ENCODE measurements at regions not wholly inside any gene's neighbourhood (a gene's known extent, or its start where the extent isn't known, plus 50 kb on each side); places are given as distances from the start of the nearest gene placed in this dataset.
A peak's percentile ranks its signal among the peaks of the same experiment; 100 is the strongest.

- Histone ChIP-seq H3K4me2 (ENCODE audit: low read length) (no peak overlapping the region), H3K4me3 (ENCODE audit: low read length) (no peak overlapping the region), H3K4me1 (ENCODE audit: insufficient read depth, low read length) (no peaks in the 10 kb centered on the region), H3K36me3 (ENCODE audit: low read depth, low read length) (no peaks in the 10 kb centered on the region), H3K27ac (ENCODE audit: low read length) (no peak overlapping the region), H3K9me2 (replicated peaks; ENCODE audit: low read length) (no peaks in the 10 kb centered on the region), H3K79me2 (ENCODE audit: low read length) (no peaks in the 10 kb centered on the region), H3K27me3 (ENCODE audit: low read length) (no peaks in the 10 kb centered on the region), H3K9me3 (ENCODE audit: low read length) (peaks cover 26% of the 10 kb centered on the region; the same call in 1 of the 2 replicates), H2AFZ (ENCODE audit: low read length) (no peak overlapping the region), H3F3A (ENCODE audit: low read length, unreplicated experiment) (no peaks in the 10 kb centered on the region), H4K20me1 (ENCODE audit: low read length) (no peaks in the 10 kb centered on the region), H3K9ac (ENCODE audit: low read length) (no peak overlapping the region)
- peak; percentile 38 for DNase-seq
- CTCF ChIA-PET = no interaction called here
- BruUV-seq (replicated peaks) = no TSS peak
- intact Hi-C loops (cut with micrococcal nuclease) = no loop called here
- no peak for TF ChIP-seq EZH2phosphoT487 (IDR thresholded peaks at IDR 0.05; ENCODE audit: borderline replicate concordance, low read length)
- peak; percentile 48; the same call in 1 of the 2 replicates for TF ChIP-seq CTCF (conservative IDR thresholded peaks at IDR 0.05; ENCODE audit: low read depth, low read length)
- TF ChIP-seq EZH2 (IDR thresholded peaks at IDR 0.05; ENCODE audit: low read length, unreplicated experiment) = no peak
- POLR2A ChIA-PET (ENCODE audit: unreplicated experiment) = no interaction called here
- ATAC-seq = no peak
These were observed 474.3 kb upstream of the TOM1L1 start for GRCh38 chr17:54426296-54426886.

GRCh38 chr17:54435966-54436365, 464.7 kb upstream of the TOM1L1 start:
- no peaks in the 10 kb centered on the region for H4K20me1 ChIP-seq (ENCODE audit: low read length)
- ATAC-seq (no peak), DNase-seq (no peak)
- H2AFZ ChIP-seq (ENCODE audit: low read length) = no peak overlapping the region
- no peak overlapping the region for H3K27ac ChIP-seq (ENCODE audit: low read length)
- intact Hi-C loops (cut with micrococcal nuclease) = no loop called here
- H3K9me2 ChIP-seq (replicated peaks; ENCODE audit: low read length) = no peaks in the 10 kb centered on the region
- BruUV-seq (replicated peaks) = no TSS peak
- H3K4me3 ChIP-seq (ENCODE audit: low read length) = no peak overlapping the region
- POLR2A ChIA-PET (ENCODE audit: unreplicated experiment) = no interaction called here
- no peaks in the 10 kb centered on the region for H3K27me3 ChIP-seq (ENCODE audit: low read length)
- H3K36me3 ChIP-seq (ENCODE audit: low read depth, low read length) = no peaks in the 10 kb centered on the region
- H3K9me3 ChIP-seq (ENCODE audit: low read length) = peaks cover 20% of the 10 kb centered on the region
- no peaks in the 10 kb centered on the region for H3F3A ChIP-seq (ENCODE audit: low read length, unreplicated experiment)
- CTCF ChIA-PET = no interaction called here
- no peaks in the 10 kb centered on the region for H3K4me1 ChIP-seq (ENCODE audit: insufficient read depth, low read length)
- no peaks in the 10 kb centered on the region for H3K79me2 ChIP-seq (ENCODE audit: low read length)
- no peak overlapping the region for H3K9ac ChIP-seq (ENCODE audit: low read length)
- no peak for TF ChIP-seq EZH2 (IDR thresholded peaks at IDR 0.05; ENCODE audit: low read length, unreplicated experiment)
- TF ChIP-seq EZH2phosphoT487 (IDR thresholded peaks at IDR 0.05; ENCODE audit: borderline replicate concordance, low read length) = no peak
- TF ChIP-seq CTCF (conservative IDR thresholded peaks at IDR 0.05; ENCODE audit: low read depth, low read length) = no peak
- H3K4me2 ChIP-seq (ENCODE audit: low read length) = no peak overlapping the region

GRCh38 chr17:54439816-54440215, 460.8 kb upstream of the TOM1L1 start:
- no peak overlapping the region for H3K4me3 ChIP-seq (ENCODE audit: low read length)
- intact Hi-C loops (cut with micrococcal nuclease) = no loop called here
- no peaks in the 10 kb centered on the region for H3F3A ChIP-seq (ENCODE audit: low read length, unreplicated experiment)
- no peak overlapping the region for H2AFZ ChIP-seq (ENCODE audit: low read length)
- H4K20me1 ChIP-seq (ENCODE audit: low read length) = no peaks in the 10 kb centered on the region
- H3K27ac ChIP-seq (ENCODE audit: low read length) = no peak overlapping the region
- H3K9me3 ChIP-seq (ENCODE audit: low read length) = peaks cover 13% of the 10 kb centered on the region; the same call in 1 of the 2 replicates
- H3K36me3 ChIP-seq (ENCODE audit: low read depth, low read length) = no peaks in the 10 kb centered on the region
- H3K4me1 ChIP-seq (ENCODE audit: insufficient read depth, low read length) = no peaks in the 10 kb centered on the region
- H3K4me2 ChIP-seq (ENCODE audit: low read length) = no peak overlapping the region
- ChIA-PET POLR2A (ENCODE audit: unreplicated experiment) (no interaction called here), CTCF (no interaction called here)
- H3K79me2 ChIP-seq (ENCODE audit: low read length) = no peaks in the 10 kb centered on the region
- no peak for ATAC-seq
- no peaks in the 10 kb centered on the region for H3K27me3 ChIP-seq (ENCODE audit: low read length)
- no peak overlapping the region for H3K9ac ChIP-seq (ENCODE audit: low read length)
- DNase-seq = no peak
- TF ChIP-seq CTCF (conservative IDR thresholded peaks at IDR 0.05; ENCODE audit: low read depth, low read length) = no peak
- TF ChIP-seq EZH2phosphoT487 (IDR thresholded peaks at IDR 0.05; ENCODE audit: borderline replicate concordance, low read length) = no peak
- TF ChIP-seq EZH2 (IDR thresholded peaks at IDR 0.05; ENCODE audit: low read length, unreplicated experiment) = no peak
- no TSS peak for BruUV-seq (replicated peaks)
- H3K9me2 ChIP-seq (replicated peaks; ENCODE audit: low read length) = no peaks in the 10 kb centered on the region
